ENCODE measurements at regions not wholly inside any gene's neighbourhood (a gene's known extent, or its start where the extent isn't known, plus 50 kb on each side); places are given as distances from the start of the nearest gene placed in this dataset.
"Not testable (repeated sequence)": the region's sequence is repeated elsewhere in the genome, so short reads cannot be mapped to it uniquely, and the experiment has no call there.

DNA sequence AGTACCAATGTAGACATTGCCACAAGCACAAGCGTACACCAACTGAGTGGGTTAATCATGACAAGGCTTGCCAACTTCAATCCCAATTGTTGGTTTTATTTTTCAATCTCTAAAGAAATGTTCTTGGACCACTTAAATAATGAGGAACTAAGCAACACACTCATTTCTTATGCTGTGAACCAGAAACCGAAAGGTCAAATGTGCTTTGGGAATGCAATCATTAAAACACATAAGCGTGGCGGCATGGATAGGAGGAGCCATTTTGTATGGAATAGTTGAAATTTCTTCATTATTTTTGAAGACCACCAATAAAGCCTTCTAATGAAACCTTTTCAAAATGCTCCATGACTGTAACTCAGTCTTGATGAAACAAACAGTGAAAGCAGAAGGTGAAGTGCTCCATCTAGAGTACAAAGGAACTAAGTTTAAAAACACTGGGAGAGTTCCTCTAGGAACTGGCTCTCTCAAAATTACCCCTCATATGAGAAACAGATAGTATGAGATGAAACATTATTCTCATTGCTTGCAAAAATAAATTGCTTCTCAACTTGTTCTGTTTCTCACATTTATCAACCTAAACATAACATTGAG lies 113.2 kb upstream of the CHST9 start:
- H3K4me1 ChIP-seq (ENCODE audit: control insufficient read depth in 1 of 2, insufficient read depth in 2 of 2, low read length in 2 of 2) = no peaks in the 10 kb centered on the region
- H3K4me3 ChIP-seq (ENCODE audit: low read depth in 1 of 2, low read length in 2 of 2) = no peak overlapping the region
- no peaks in the 10 kb centered on the region for H3K27me3 ChIP-seq (ENCODE audit: low read depth, low read length)
- no peak overlapping the region for H3K27ac ChIP-seq (ENCODE audit: low read length)
- H3K36me3 ChIP-seq (ENCODE audit: control insufficient read depth in 1 of 2, insufficient read depth in 2 of 2, low read length in 2 of 2) = no peaks in the 10 kb centered on the region
- no peaks in the 10 kb centered on the region for H3K9me3 ChIP-seq (ENCODE audit: control insufficient read depth in 1 of 2, low read length in 2 of 2)

DNA sequence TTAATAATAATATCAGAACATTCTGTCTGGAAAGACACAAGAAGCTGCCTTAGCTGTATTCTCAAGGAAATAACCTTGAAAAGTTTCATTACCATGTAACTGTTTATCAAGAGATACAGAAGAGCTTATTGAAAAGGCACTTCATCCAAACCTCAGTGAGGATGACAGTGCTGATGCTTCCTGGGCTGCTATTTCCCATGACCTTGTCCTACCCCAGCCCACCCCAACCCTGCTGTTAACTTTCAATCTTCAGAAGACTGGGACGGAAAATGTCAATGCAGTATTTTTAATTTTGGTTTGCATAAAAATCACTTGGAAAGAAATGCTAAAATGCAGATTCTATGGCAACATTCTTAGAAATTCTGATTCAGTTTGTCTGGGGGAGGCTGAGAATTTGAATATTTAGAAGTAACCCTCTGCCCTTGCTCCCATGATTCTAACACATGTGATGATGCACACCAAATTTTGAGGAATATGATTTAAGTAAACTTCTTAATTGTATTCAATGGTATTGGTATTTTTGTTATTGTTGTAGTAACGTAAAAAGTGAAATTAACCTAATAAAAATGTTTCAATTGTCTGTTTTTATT lies 101.0 kb upstream of the CHST9 start:
- H3K4me3 ChIP-seq (ENCODE audit: low read depth in 1 of 2, low read length in 2 of 2); H3K9me3 ChIP-seq (ENCODE audit: control insufficient read depth in 1 of 2, low read length in 2 of 2); H3K27ac ChIP-seq (ENCODE audit: low read length); H3K36me3 ChIP-seq (ENCODE audit: control insufficient read depth in 1 of 2, insufficient read depth in 2 of 2, low read length in 2 of 2); H3K4me1 ChIP-seq (ENCODE audit: control insufficient read depth in 1 of 2, insufficient read depth in 2 of 2, low read length in 2 of 2); H3K27me3 ChIP-seq (ENCODE audit: low read depth, low read length): not testable (repeated sequence)

DNA sequence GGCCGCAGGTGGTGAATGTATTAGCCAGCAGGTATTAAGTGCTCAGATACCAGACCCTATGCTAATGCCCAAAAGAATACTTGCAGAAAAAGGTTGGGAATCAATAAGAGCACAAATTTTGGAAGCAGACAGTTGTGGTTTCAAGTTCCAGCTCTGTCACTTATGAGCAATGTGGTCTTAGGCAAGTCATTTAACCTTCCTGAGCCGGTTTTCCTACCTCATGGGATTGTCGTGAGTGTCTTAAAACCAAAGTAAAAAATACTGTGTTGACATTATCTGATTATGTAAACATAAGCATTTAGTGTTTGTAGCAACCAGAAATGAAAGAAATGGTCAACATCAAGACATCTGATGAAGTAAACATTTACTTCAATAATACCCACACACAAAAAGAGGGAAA lies 93.0 kb upstream of the CHST9 start:
- H3K27me3 ChIP-seq (ENCODE audit: low read depth, low read length) = no peaks in the 10 kb centered on the region
- H3K27ac ChIP-seq (ENCODE audit: low read length) = no peak overlapping the region
- no peaks in the 10 kb centered on the region for H3K36me3 ChIP-seq (ENCODE audit: control insufficient read depth in 1 of 2, insufficient read depth in 2 of 2, low read length in 2 of 2)
- no peaks in the 10 kb centered on the region for H3K4me1 ChIP-seq (ENCODE audit: control insufficient read depth in 1 of 2, insufficient read depth in 2 of 2, low read length in 2 of 2)
- H3K4me3 ChIP-seq (ENCODE audit: low read depth in 1 of 2, low read length in 2 of 2) = no peak overlapping the region
- no peaks in the 10 kb centered on the region for H3K9me3 ChIP-seq (ENCODE audit: control insufficient read depth in 1 of 2, low read length in 2 of 2)

DNA sequence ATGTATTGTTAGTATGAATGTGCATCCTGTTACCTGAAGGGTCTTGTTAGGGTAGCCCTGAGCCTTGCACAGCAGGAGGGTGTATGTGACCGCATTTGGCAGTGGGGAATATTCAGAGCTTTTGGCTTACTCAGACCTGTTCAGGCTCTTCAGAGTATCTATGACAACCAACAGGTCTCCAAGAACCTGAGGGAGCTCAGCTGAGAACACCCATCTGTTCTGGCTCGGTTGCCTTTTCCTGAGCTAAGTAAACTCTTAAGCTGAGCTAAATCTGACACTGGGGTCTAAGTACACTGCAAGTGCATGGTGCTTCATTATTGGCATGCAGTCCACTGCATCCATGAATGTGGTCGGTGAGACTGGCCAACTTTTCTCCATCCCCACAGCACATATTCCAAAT lies 92.4 kb upstream of the CHST9 start:
- Histone ChIP-seq H3K27me3 (ENCODE audit: low read depth, low read length) (no peaks in the 10 kb centered on the region), H3K9me3 (ENCODE audit: control insufficient read depth in 1 of 2, low read length in 2 of 2) (no peaks in the 10 kb centered on the region)

DNA sequence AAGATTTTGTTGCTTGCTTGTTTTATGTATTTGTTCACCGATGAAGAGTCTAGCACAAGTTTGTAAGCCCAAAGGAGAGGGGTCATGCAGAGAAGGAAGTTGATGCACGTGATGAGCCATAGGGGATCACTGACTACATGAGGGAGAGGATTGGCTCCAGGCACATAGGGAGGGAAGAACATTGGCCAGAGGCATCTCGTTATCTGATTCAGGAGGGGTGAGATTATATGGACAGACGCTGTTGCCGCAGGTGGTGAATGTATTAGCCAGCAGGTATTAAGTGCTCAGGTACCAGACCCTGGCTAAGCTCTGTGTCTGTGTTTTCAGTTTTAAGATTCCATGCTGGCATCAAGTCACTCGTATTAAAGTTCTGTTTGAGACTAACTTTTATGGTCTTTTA lies 91.8 kb upstream of the CHST9 start:
- H3K9me3 ChIP-seq (ENCODE audit: control insufficient read depth in 1 of 2, low read length in 2 of 2) = no peaks in the 10 kb centered on the region
- H3K4me3 ChIP-seq (ENCODE audit: low read depth in 1 of 2, low read length in 2 of 2) = no peak overlapping the region
- H3K27ac ChIP-seq (ENCODE audit: low read length) = no peak overlapping the region
- no peaks in the 10 kb centered on the region for H3K36me3 ChIP-seq (ENCODE audit: control insufficient read depth in 1 of 2, insufficient read depth in 2 of 2, low read length in 2 of 2)
- H3K27me3 ChIP-seq (ENCODE audit: low read depth, low read length) = no peaks in the 10 kb centered on the region
- no peaks in the 10 kb centered on the region for H3K4me1 ChIP-seq (ENCODE audit: control insufficient read depth in 1 of 2, insufficient read depth in 2 of 2, low read length in 2 of 2)

More for the DNA sequence above, 92.4 kb upstream of the CHST9 start:
- H3K4me3 ChIP-seq (ENCODE audit: low read depth in 1 of 2, low read length in 2 of 2) = no peak overlapping the region
- H3K4me1 ChIP-seq (ENCODE audit: control insufficient read depth in 1 of 2, insufficient read depth in 2 of 2, low read length in 2 of 2) = no peaks in the 10 kb centered on the region
- H3K36me3 ChIP-seq (ENCODE audit: control insufficient read depth in 1 of 2, insufficient read depth in 2 of 2, low read length in 2 of 2) = no peaks in the 10 kb centered on the region
- no peak overlapping the region for H3K27ac ChIP-seq (ENCODE audit: low read length)

DNA sequence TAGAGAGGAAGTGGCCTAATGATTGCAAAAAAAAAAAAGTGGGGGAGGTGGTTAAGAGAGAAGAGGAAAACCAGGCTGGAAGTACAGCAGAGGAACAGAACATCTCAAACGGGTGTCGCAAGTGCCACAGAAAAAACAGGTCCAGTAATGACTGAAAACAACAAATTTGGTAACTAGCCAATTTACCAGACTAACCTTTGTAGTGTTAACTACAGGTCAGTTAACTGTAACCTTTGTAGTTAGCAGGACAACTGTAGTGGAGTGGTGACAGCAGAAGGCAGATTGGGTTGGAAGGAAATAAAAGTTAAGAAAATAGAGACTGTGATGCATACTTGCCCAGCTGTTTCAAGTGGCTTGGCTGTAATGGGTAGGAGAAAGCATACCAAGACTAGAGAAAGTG lies 91.4 kb upstream of the CHST9 start:
- Histone ChIP-seq H3K9me3 (ENCODE audit: control insufficient read depth in 1 of 2, low read length in 2 of 2) (no peaks in the 10 kb centered on the region), H3K36me3 (ENCODE audit: control insufficient read depth in 1 of 2, insufficient read depth in 2 of 2, low read length in 2 of 2) (no peaks in the 10 kb centered on the region), H3K4me1 (ENCODE audit: control insufficient read depth in 1 of 2, insufficient read depth in 2 of 2, low read length in 2 of 2) (no peaks in the 10 kb centered on the region), H3K4me3 (ENCODE audit: low read depth in 1 of 2, low read length in 2 of 2) (no peak overlapping the region), H3K27ac (ENCODE audit: low read length) (no peak overlapping the region), H3K27me3 (ENCODE audit: low read depth, low read length) (no peaks in the 10 kb centered on the region)

DNA sequence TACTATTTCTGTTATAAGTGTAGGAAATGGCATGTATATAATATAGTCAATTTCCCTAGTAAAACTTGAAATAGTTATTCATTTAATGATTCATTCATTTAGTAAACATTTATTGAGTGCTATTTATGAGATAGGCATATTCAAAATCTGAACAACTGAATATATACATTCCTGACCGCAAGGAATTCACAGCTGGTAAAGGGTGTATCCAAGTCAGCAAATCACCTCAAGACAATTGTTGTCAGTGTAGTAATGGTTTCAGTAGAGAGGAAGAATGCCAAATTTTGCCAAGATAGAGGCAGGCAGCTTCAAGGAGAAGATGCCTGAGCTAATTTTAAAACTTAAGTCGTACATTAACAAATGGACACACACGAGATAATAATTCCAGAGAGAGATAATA lies 89.8 kb upstream of the CHST9 start:
- Histone ChIP-seq H3K4me1 (ENCODE audit: control insufficient read depth in 1 of 2, insufficient read depth in 2 of 2, low read length in 2 of 2) (no peaks in the 10 kb centered on the region), H3K36me3 (ENCODE audit: control insufficient read depth in 1 of 2, insufficient read depth in 2 of 2, low read length in 2 of 2) (no peaks in the 10 kb centered on the region), H3K4me3 (ENCODE audit: low read depth in 1 of 2, low read length in 2 of 2) (no peak overlapping the region), H3K27ac (ENCODE audit: low read length) (no peak overlapping the region), H3K9me3 (ENCODE audit: control insufficient read depth in 1 of 2, low read length in 2 of 2) (peaks cover 0 to 6% of the 10 kb centered on the region in 2 donors), H3K27me3 (ENCODE audit: low read depth, low read length) (no peaks in the 10 kb centered on the region)

DNA sequence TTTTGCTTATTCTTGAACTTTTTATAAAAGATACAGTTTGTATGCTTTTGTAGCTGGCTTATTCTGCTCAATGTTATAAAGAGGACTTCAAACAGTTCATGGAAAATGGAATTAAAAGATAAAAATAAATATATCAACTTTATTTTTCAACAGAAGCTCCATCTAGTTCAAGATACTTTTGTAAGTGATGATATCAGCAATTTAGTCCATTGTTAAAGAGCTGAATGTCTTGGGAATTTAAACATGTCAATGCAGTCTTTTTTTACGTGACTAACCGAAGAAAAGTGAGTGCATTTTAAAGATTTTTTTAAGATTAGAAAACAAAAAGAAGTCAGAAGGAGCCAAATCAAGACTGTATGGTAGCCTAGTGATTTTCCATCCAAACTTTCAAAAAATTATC lies 85.4 kb upstream of the CHST9 start:
- peaks cover 0 to 6% of the 10 kb centered on the region in 2 donors for H3K9me3 ChIP-seq (ENCODE audit: control insufficient read depth in 1 of 2, low read length in 2 of 2)
- no peaks in the 10 kb centered on the region for H3K27me3 ChIP-seq (ENCODE audit: low read depth, low read length)
- no peak overlapping the region for H3K4me3 ChIP-seq (ENCODE audit: low read depth in 1 of 2, low read length in 2 of 2)
- no peak overlapping the region for H3K27ac ChIP-seq (ENCODE audit: low read length)
- no peaks in the 10 kb centered on the region for H3K36me3 ChIP-seq (ENCODE audit: control insufficient read depth in 1 of 2, insufficient read depth in 2 of 2, low read length in 2 of 2)
- no peaks in the 10 kb centered on the region for H3K4me1 ChIP-seq (ENCODE audit: control insufficient read depth in 1 of 2, insufficient read depth in 2 of 2, low read length in 2 of 2)

DNA sequence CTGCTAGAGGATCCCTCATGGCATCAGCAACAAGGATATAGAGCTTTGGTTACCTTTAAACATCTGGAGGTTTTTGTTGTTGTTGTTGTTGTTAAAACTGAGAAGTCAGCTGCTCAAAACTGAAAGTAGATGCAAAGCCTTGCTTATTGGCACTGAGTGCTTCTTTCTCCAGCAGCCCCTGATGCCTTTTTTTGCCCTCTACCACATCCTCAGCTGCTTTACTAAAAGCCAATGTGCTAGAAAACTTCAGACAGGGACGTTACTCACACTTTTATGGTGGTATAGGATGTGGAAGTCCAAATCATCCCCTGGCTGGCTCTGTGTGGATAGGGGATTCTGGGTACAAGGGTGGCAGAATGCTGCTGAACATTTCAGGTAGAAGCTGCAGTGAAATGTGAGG lies 78.3 kb upstream of the CHST9 start:
- no peak overlapping the region for H3K4me3 ChIP-seq (ENCODE audit: low read depth in 1 of 2, low read length in 2 of 2)
- H3K36me3 ChIP-seq (ENCODE audit: control insufficient read depth in 1 of 2, insufficient read depth in 2 of 2, low read length in 2 of 2) = no peaks in the 10 kb centered on the region
- no peaks in the 10 kb centered on the region for H3K27me3 ChIP-seq (ENCODE audit: low read depth, low read length)
- H3K4me1 ChIP-seq (ENCODE audit: control insufficient read depth in 1 of 2, insufficient read depth in 2 of 2, low read length in 2 of 2) = no peaks in the 10 kb centered on the region
- H3K27ac ChIP-seq (ENCODE audit: low read length) = no peak overlapping the region
- H3K9me3 ChIP-seq (ENCODE audit: control insufficient read depth in 1 of 2, low read length in 2 of 2) = peaks cover 0 to 13% of the 10 kb centered on the region in 2 donors

DNA sequence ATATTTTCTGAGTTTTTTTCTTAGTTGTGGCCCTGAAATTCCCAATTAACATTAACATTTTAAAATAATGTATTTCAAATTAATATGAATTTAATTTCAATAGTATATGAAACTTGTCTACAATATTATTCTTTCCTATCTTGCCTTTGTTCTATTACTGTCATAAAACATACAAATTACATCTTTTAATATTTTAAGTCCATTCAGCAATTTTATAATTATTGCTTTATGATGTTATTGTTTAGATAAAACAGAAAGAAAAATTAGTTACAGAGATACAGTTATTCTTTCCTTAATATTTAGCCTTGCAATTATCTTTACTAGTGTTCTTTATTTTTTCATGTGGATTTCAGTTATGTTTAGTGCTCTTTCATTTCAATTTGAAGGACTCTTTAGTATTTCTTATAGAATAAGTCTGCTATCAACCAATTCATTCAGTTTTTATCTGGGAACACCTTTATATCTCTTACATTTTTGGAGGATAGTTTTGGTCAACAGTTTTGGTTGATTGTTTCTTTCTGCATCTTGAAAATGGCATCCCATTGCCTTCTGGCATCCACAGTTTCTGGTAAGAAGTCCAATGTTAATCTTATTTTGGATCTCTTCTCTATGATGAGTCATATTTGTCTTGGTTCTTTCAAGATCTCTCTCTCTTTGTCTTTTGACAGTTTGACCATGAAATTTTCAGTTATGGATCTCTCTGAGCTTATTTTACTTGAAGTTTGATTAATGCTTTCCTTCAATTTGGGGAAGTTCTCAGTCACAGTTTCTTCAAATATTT lies 76.9 kb upstream of the CHST9 start:
- no peaks in the 10 kb centered on the region for H3K36me3 ChIP-seq (ENCODE audit: control insufficient read depth in 1 of 2, insufficient read depth in 2 of 2, low read length in 2 of 2)
- no peaks in the 10 kb centered on the region for H3K27me3 ChIP-seq (ENCODE audit: low read depth, low read length)
- no peak overlapping the region for H3K27ac ChIP-seq (ENCODE audit: low read length)
- H3K4me3 ChIP-seq (ENCODE audit: low read depth in 1 of 2, low read length in 2 of 2) = no peak overlapping the region
- H3K4me1 ChIP-seq (ENCODE audit: control insufficient read depth in 1 of 2, insufficient read depth in 2 of 2, low read length in 2 of 2) = no peaks in the 10 kb centered on the region
- peaks cover 0 to 13% of the 10 kb centered on the region in 2 donors for H3K9me3 ChIP-seq (ENCODE audit: control insufficient read depth in 1 of 2, low read length in 2 of 2)

DNA sequence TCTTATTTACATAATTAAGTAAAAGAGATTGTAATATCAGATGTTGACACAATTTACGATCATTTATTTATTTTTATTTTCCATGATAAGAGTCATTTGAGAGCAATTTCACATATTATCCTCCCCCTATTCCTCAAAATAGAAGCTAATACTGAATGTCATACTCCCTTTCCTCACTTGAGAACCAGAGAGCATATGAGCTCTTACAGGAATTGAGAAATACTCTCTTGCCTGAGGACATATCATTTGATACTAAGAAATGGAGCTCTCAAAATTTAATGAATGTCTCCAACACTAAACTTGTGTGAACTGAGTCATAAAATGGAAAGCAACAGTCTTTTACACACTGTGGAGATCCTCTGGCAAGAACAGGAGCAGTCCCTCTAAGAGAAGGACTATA lies 68.5 kb upstream of the CHST9 start:
- no peaks in the 10 kb centered on the region for H3K9me3 ChIP-seq (ENCODE audit: control insufficient read depth in 1 of 2, low read length in 2 of 2)
- no peaks in the 10 kb centered on the region for H3K27me3 ChIP-seq (ENCODE audit: low read depth, low read length)
- H3K36me3 ChIP-seq (ENCODE audit: control insufficient read depth in 1 of 2, insufficient read depth in 2 of 2, low read length in 2 of 2) = no peaks in the 10 kb centered on the region
- no peak overlapping the region for H3K4me3 ChIP-seq (ENCODE audit: low read depth in 1 of 2, low read length in 2 of 2)
- H3K27ac ChIP-seq (ENCODE audit: low read length) = no peak overlapping the region
- no peaks in the 10 kb centered on the region for H3K4me1 ChIP-seq (ENCODE audit: control insufficient read depth in 1 of 2, insufficient read depth in 2 of 2, low read length in 2 of 2)
